ENCODE measurements at regions not wholly inside any gene's neighbourhood (a gene's known extent, or its start where the extent isn't known, plus 50 kb on each side); places are given as distances from the start of the nearest gene placed in this dataset.

DNA sequence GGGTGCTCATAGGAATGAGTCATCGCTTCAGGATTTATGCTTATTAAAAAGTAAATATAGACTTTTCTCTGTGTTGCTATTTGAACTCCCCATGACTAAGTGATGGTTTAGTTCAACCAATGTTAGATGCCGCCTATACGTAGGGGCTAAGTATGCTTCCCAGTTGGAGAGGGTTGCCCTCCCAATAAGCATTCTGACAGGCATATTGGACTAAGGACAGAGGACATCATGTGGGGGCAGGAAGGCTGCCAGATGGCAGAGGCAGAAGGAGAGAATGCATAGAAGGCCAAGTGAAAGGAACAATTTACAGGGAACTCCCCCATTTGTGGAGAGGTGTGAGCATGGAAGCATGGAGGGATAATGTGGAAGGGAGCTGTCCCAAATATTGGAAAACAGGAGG is 318.4 kb upstream of the OBI1 start:
- Histone ChIP-seq H3K79me2 (ENCODE audit: insufficient read depth, low read length) (no peaks in the 10 kb centered on the region), H3K4me1 (ENCODE audit: insufficient read depth, low read length) (no peaks in the 10 kb centered on the region), H3K27ac (ENCODE audit: extremely low read length, insufficient read depth, low read length) (no peak overlapping the region), H3K9me3 (ENCODE audit: low read length) (no peaks in the 10 kb centered on the region), H3K36me3 (replicated peaks in 1 of 2; ENCODE audit: control insufficient read depth in 1 of 2, insufficient read depth in 2 of 2, low read length in 2 of 2) (no peaks in the 10 kb centered on the region), H4K20me1 (ENCODE audit: insufficient read depth, low read length) (no peaks in the 10 kb centered on the region), H3K27me3 (ENCODE audit: control insufficient read depth in 1 of 2, insufficient read depth in 2 of 2, low read length in 2 of 2) (no peaks in the 10 kb centered on the region), H2AFZ (ENCODE audit: low read length) (no peak overlapping the region), H3K9ac (ENCODE audit: insufficient read depth, low read depth, low read length) (no peak overlapping the region), H3K4me2 (ENCODE audit: low read depth, low read length) (no peak overlapping the region), H3K4me3 (replicated peaks in 1 of 3; ENCODE audit: insufficient read depth in 1 of 3, low read depth in 2 of 3, low read length in 3 of 3) (no peak overlapping the region)
- FAIRE-seq (no peak), DNase-seq (ENCODE audit: low spot score) (no peak), ATAC-seq (no peak)
- POLR2A ChIA-PET: no interaction called here
- TF ChIP-seq ZNF383 (CRISPR knock-in tag; IDR thresholded peaks at IDR 0.05; ENCODE audit: borderline replicate concordance): no peak
- no peak for TF ChIP-seq SIX4 (CRISPR knock-in tag; IDR thresholded peaks at IDR 0.05)
- TF ChIP-seq, protein P1, sequence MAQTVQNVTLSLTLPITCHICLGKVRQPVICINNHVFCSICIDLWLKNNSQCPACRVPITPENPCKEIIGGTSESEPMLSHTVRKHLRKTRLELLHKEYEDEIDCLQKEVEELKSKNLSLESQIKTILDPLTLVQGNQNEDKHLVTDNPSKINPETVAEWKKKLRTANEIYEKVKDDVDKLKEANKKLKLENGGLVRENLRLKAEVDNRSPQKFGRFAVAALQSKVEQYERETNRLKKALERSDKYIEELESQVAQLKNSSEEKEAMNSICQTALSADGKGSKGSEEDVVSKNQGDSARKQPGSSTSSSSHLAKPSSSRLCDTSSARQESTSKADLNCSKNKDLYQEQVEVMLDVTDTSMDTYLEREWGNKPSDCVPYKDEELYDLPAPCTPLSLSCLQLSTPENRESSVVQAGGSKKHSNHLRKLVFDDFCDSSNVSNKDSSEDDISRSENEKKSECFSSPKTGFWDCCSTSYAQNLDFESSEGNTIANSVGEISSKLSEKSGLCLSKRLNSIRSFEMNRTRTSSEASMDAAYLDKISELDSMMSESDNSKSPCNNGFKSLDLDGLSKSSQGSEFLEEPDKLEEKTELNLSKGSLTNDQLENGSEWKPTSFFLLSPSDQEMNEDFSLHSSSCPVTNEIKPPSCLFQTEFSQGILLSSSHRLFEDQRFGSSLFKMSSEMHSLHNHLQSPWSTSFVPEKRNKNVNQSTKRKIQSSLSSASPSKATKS (CRISPR knock-in tag; IDR thresholded peaks at IDR 0.05): no peak
- no peak for TF ChIP-seq CBFB (CRISPR knock-in tag; IDR thresholded peaks at IDR 0.05)
- TF ChIP-seq, protein P2, sequence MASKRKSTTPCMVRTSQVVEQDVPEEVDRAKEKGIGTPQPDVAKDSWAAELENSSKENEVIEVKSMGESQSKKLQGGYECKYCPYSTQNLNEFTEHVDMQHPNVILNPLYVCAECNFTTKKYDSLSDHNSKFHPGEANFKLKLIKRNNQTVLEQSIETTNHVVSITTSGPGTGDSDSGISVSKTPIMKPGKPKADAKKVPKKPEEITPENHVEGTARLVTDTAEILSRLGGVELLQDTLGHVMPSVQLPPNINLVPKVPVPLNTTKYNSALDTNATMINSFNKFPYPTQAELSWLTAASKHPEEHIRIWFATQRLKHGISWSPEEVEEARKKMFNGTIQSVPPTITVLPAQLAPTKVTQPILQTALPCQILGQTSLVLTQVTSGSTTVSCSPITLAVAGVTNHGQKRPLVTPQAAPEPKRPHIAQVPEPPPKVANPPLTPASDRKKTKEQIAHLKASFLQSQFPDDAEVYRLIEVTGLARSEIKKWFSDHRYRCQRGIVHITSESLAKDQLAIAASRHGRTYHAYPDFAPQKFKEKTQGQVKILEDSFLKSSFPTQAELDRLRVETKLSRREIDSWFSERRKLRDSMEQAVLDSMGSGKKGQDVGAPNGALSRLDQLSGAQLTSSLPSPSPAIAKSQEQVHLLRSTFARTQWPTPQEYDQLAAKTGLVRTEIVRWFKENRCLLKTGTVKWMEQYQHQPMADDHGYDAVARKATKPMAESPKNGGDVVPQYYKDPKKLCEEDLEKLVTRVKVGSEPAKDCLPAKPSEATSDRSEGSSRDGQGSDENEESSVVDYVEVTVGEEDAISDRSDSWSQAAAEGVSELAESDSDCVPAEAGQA (IDR thresholded peaks at IDR 0.05; ENCODE audit: low read depth): no peak
- TF ChIP-seq, protein P2 (CRISPR knock-in tag; IDR thresholded peaks at IDR 0.05; ENCODE audit: borderline replicate concordance): no peak
- TF ChIP-seq, protein P3, sequence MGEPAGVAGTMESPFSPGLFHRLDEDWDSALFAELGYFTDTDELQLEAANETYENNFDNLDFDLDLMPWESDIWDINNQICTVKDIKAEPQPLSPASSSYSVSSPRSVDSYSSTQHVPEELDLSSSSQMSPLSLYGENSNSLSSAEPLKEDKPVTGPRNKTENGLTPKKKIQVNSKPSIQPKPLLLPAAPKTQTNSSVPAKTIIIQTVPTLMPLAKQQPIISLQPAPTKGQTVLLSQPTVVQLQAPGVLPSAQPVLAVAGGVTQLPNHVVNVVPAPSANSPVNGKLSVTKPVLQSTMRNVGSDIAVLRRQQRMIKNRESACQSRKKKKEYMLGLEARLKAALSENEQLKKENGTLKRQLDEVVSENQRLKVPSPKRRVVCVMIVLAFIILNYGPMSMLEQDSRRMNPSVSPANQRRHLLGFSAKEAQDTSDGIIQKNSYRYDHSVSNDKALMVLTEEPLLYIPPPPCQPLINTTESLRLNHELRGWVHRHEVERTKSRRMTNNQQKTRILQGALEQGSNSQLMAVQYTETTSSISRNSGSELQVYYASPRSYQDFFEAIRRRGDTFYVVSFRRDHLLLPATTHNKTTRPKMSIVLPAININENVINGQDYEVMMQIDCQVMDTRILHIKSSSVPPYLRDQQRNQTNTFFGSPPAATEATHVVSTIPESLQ (CRISPR knock-in tag; conservative IDR thresholded peaks at IDR 0.05): no peak
- no peak for TF ChIP-seq BCL6 (CRISPR knock-in tag; IDR thresholded peaks at IDR 0.05)
- no peak for TF ChIP-seq ZNF34 (CRISPR knock-in tag; IDR thresholded peaks at IDR 0.05; ENCODE audit: borderline replicate concordance)
- TF ChIP-seq RBM22 (optimal IDR thresholded peaks at IDR 0.05; ENCODE audit: low read length): no peak
- no peak for TF ChIP-seq SMC3 (IDR thresholded peaks at IDR 0.05; ENCODE audit: low read length)
- BruUV-seq (replicated peaks): no TSS peak
- in situ Hi-C loops (cut with HindIII; ENCODE audit: extremely low pct_ligation_motif_present, low pct_unique_long_range_greater_than_20kb): loop anchor here (5.0 kb wide), 2 partner anchors 740 to 835 kb away; no protein-coding TSS in a partner anchor
- intact Hi-C loops (cut with micrococcal nuclease; ENCODE audit: unreplicated experiment): loop anchor here (10.0 kb wide), 2 partner anchors 173 to 413 kb away; no protein-coding TSS in a partner anchor
- 58% methylated on average over 3 of the region's 3 CpGs for WGBS (ENCODE audit: low lambda C conversion rate)
- CTCF ChIA-PET (ENCODE audit: low intra/inter-chr PET ratio, low total read pairs): interaction anchor here (2.5 kb wide), 1 partner anchor 840 kb away, joined by 25 read pairs; no protein-coding TSS in a partner anchor
